ENCODE measurements at regions not wholly inside any gene's neighbourhood (a gene's known extent, or its start where the extent isn't known, plus 50 kb on each side); places are given as distances from the start of the nearest gene placed in this dataset.

- Histone ChIP-seq H3K9me3 (ENCODE audit: control insufficient read depth, insufficient read depth, low read length) (0 out of 2 replicates have a peak, but pooled peaks cover 5% of the 10 kb centered on the region), H3K36me3 (ENCODE audit: insufficient read depth, low read length) (no peaks in the 10 kb centered on the region), H3K9ac (ENCODE audit: low read depth, low read length) (no peak overlapping the region), H3K4me1 (ENCODE audit: insufficient read depth, low read length) (peaks cover 6% of the 10 kb centered on the region; the same call in 1 of the 2 replicates)
These were observed 597.5 kb upstream of the ROBO2 start for GRCh38 chr3:76442374-76442915.

- H3K36me3 ChIP-seq (ENCODE audit: insufficient read depth, low read length), result no peaks in the 10 kb centered on the region
- no peaks in the 10 kb centered on the region for H3K4me1 ChIP-seq (ENCODE audit: insufficient read depth, low read length)
- no peaks in the 10 kb centered on the region; the same call in 1 of the 2 replicates for H3K9me3 ChIP-seq (ENCODE audit: control insufficient read depth, insufficient read depth, low read length)
- no peak overlapping the region for H3K9ac ChIP-seq (ENCODE audit: low read depth, low read length)
These were observed 583.6 kb upstream of the ROBO2 start for GRCh38 chr3:76456322-76456721.

GRCh38 chr3:76463501-76463900 is 576.4 kb upstream of the ROBO2 start:
- Histone ChIP-seq H3K9ac (ENCODE audit: low read depth, low read length) (no peak overlapping the region), H3K36me3 (ENCODE audit: insufficient read depth, low read length) (no peaks in the 10 kb centered on the region), H3K4me1 (ENCODE audit: insufficient read depth, low read length) (no peaks in the 10 kb centered on the region), H3K9me3 (ENCODE audit: control insufficient read depth, insufficient read depth, low read length) (no peaks in the 10 kb centered on the region)

- Histone ChIP-seq H3K4me1 (ENCODE audit: insufficient read depth, low read length) (no peaks in the 10 kb centered on the region), H3K9me3 (ENCODE audit: control insufficient read depth, insufficient read depth, low read length) (no peaks in the 10 kb centered on the region), H3K9ac (ENCODE audit: low read depth, low read length) (no peak overlapping the region), H3K36me3 (ENCODE audit: insufficient read depth, low read length) (no peaks in the 10 kb centered on the region)
These were observed 569.6 kb upstream of the ROBO2 start for GRCh38 chr3:76470285-76470684.

GRCh38 chr3:76474632-76475031 is 565.3 kb upstream of the ROBO2 start:
- Histone ChIP-seq H3K9ac (ENCODE audit: low read depth, low read length) (no peak overlapping the region), H3K9me3 (ENCODE audit: control insufficient read depth, insufficient read depth, low read length) (no peaks in the 10 kb centered on the region), H3K4me1 (ENCODE audit: insufficient read depth, low read length) (no peaks in the 10 kb centered on the region), H3K36me3 (ENCODE audit: insufficient read depth, low read length) (no peaks in the 10 kb centered on the region)

- no peaks in the 10 kb centered on the region for H3K36me3 ChIP-seq (ENCODE audit: insufficient read depth, low read length)
- no peak overlapping the region for H3K9ac ChIP-seq (ENCODE audit: low read depth, low read length)
- H3K4me1 ChIP-seq (ENCODE audit: insufficient read depth, low read length), result no peaks in the 10 kb centered on the region
- no peaks in the 10 kb centered on the region for H3K9me3 ChIP-seq (ENCODE audit: control insufficient read depth, insufficient read depth, low read length)
These were observed 560.7 kb upstream of the ROBO2 start for GRCh38 chr3:76479161-76479650.

- H3K4me1 ChIP-seq (ENCODE audit: insufficient read depth, low read length), result no peaks in the 10 kb centered on the region
- no peaks in the 10 kb centered on the region for H3K9me3 ChIP-seq (ENCODE audit: control insufficient read depth, insufficient read depth, low read length)
- no peaks in the 10 kb centered on the region for H3K36me3 ChIP-seq (ENCODE audit: insufficient read depth, low read length)
- H3K9ac ChIP-seq (ENCODE audit: low read depth, low read length), result no peak overlapping the region
These were observed 557.4 kb upstream of the ROBO2 start for GRCh38 chr3:76482510-76482909.

- no peaks in the 10 kb centered on the region for H3K4me1 ChIP-seq (ENCODE audit: insufficient read depth, low read length)
- no peaks in the 10 kb centered on the region for H3K9me3 ChIP-seq (ENCODE audit: control insufficient read depth, insufficient read depth, low read length)
- H3K9ac ChIP-seq (ENCODE audit: low read depth, low read length), result no peak overlapping the region
- H3K36me3 ChIP-seq (ENCODE audit: insufficient read depth, low read length), result no peaks in the 10 kb centered on the region
These were observed 552.5 kb upstream of the ROBO2 start for GRCh38 chr3:76487446-76487845.

- Histone ChIP-seq H3K9me3 (ENCODE audit: control insufficient read depth, insufficient read depth, low read length) (no peaks in the 10 kb centered on the region), H3K4me1 (ENCODE audit: insufficient read depth, low read length) (no peaks in the 10 kb centered on the region), H3K9ac (ENCODE audit: low read depth, low read length) (no peak overlapping the region), H3K36me3 (ENCODE audit: insufficient read depth, low read length) (no peaks in the 10 kb centered on the region)
These were observed 549.8 kb upstream of the ROBO2 start for GRCh38 chr3:76490064-76490463.

GRCh38 chr3:76495216-76495615 is 544.7 kb upstream of the ROBO2 start:
- Histone ChIP-seq H3K9me3 (ENCODE audit: control insufficient read depth, insufficient read depth, low read length) (no peaks in the 10 kb centered on the region), H3K9ac (ENCODE audit: low read depth, low read length) (no peak overlapping the region), H3K36me3 (ENCODE audit: insufficient read depth, low read length) (no peaks in the 10 kb centered on the region), H3K4me1 (ENCODE audit: insufficient read depth, low read length) (no peaks in the 10 kb centered on the region)

GRCh38 chr3:76497636-76498035 is 542.3 kb upstream of the ROBO2 start:
- Histone ChIP-seq H3K4me1 (ENCODE audit: insufficient read depth, low read length) (no peaks in the 10 kb centered on the region), H3K9me3 (ENCODE audit: control insufficient read depth, insufficient read depth, low read length) (no peaks in the 10 kb centered on the region)

GRCh38 chr3:76500746-76501275 is 539.1 kb upstream of the ROBO2 start:
- Histone ChIP-seq H3K9ac (ENCODE audit: low read depth, low read length) (no peak overlapping the region), H3K36me3 (ENCODE audit: insufficient read depth, low read length) (no peaks in the 10 kb centered on the region), H3K4me1 (ENCODE audit: insufficient read depth, low read length) (no peaks in the 10 kb centered on the region), H3K9me3 (ENCODE audit: control insufficient read depth, insufficient read depth, low read length) (no peaks in the 10 kb centered on the region)

More at GRCh38 chr3:76497636-76498035, 542.3 kb upstream of the ROBO2 start:
- Histone ChIP-seq H3K9ac (ENCODE audit: low read depth, low read length) (no peak overlapping the region), H3K36me3 (ENCODE audit: insufficient read depth, low read length) (no peaks in the 10 kb centered on the region)

GRCh38 chr3:76501315-76501714 is 538.6 kb upstream of the ROBO2 start:
- no peaks in the 10 kb centered on the region for H3K4me1 ChIP-seq (ENCODE audit: insufficient read depth, low read length)
- no peaks in the 10 kb centered on the region; the same call in 1 of the 2 replicates for H3K9me3 ChIP-seq (ENCODE audit: control insufficient read depth, insufficient read depth, low read length)
- H3K36me3 ChIP-seq (ENCODE audit: insufficient read depth, low read length), result no peaks in the 10 kb centered on the region
- H3K9ac ChIP-seq (ENCODE audit: low read depth, low read length), result no peak overlapping the region

- H3K4me1 ChIP-seq (ENCODE audit: insufficient read depth, low read length), result no peaks in the 10 kb centered on the region
- H3K9me3 ChIP-seq (ENCODE audit: control insufficient read depth, insufficient read depth, low read length), result no peaks in the 10 kb centered on the region; the same call in 1 of the 2 replicates
- no peaks in the 10 kb centered on the region for H3K36me3 ChIP-seq (ENCODE audit: insufficient read depth, low read length)
- H3K9ac ChIP-seq (ENCODE audit: low read depth, low read length), result no peak overlapping the region
These were observed 537.8 kb upstream of the ROBO2 start for GRCh38 chr3:76502076-76502475.

- no peak overlapping the region for H3K9ac ChIP-seq (ENCODE audit: low read depth, low read length)
- no peaks in the 10 kb centered on the region; the same call in 1 of the 2 replicates for H3K9me3 ChIP-seq (ENCODE audit: control insufficient read depth, insufficient read depth, low read length)
- no peaks in the 10 kb centered on the region for H3K4me1 ChIP-seq (ENCODE audit: insufficient read depth, low read length)
- H3K36me3 ChIP-seq (ENCODE audit: insufficient read depth, low read length), result no peaks in the 10 kb centered on the region
These were observed 534.6 kb upstream of the ROBO2 start for GRCh38 chr3:76505202-76505845.
